ENCODE measurements at regions not wholly inside any gene's neighbourhood (a gene's known extent, or its start where the extent isn't known, plus 50 kb on each side); places are given as distances from the start of the nearest gene placed in this dataset.

DNA sequence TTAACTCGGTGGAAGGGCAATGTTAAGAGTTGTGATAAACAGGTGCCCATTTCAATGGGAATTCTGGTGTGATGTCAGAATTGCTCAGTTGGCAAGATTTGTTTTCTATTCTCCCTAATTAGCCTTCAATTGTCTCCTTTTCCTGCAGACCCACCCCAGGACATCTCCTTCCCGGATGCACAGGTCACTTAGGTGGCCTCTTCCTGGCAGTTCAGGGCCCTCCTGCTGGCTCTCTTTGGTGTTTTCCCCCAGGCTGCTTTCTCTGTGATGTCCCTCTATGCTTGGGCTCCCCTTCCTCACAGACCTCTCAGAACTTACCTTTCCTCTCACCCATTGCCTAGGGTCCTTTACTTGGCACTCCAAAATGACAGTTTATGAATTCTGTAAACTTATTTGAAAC lies 126.3 kb downstream of the GPAT3 start:
- no peak for ATAC-seq
- intact Hi-C loops (cut with DNase I), result no loop called here
- DNase-seq (ENCODE audit: missing footprints), result no peak

DNA sequence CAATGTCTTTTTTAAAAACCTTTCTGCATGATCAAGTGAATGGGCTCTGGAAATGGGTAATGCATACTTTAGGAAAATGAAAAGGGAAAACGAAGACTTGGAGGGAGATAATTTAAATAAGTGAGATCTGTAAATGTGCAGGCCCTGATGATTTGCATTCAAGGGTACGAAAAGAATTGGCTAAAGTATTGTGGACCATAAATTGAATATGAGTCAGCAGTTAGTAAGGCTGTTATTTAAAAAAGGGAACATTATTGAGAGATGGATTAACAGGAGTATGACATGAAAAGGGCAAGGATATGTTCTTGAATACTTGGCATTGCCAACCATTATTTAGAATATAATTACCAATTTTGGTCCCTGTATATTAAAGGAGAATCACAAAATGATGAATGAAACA lies 125.5 kb downstream of the GPAT3 start:
- intact Hi-C loops (cut with DNase I), result no loop called here
- no peak for ATAC-seq

DNA sequence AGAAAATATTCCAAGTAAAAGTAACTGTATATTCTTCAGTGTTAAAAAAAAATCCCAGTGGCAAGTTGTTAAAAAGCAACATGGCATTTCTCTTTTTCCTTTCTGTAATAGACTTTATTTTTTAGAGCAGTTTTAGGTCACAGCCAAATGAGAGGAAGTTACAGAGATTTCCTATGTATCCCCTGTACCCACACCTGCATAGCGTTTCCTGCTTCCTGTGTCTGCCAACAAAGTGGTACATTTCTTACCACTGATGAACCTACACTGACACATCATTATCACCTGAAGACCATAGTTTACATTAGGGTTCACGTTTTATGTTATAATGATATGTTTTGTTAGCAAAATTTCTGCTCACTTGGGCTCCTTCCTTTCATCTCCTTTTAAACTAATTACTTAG lies 124.7 kb downstream of the GPAT3 start:
- DNase-seq (ENCODE audit: missing footprints), result no peak
- ATAC-seq, result no peak
- intact Hi-C loops (cut with DNase I), result no loop called here

More for the DNA sequence above, 125.5 kb downstream of the GPAT3 start:
- no peak for DNase-seq (ENCODE audit: missing footprints)

DNA sequence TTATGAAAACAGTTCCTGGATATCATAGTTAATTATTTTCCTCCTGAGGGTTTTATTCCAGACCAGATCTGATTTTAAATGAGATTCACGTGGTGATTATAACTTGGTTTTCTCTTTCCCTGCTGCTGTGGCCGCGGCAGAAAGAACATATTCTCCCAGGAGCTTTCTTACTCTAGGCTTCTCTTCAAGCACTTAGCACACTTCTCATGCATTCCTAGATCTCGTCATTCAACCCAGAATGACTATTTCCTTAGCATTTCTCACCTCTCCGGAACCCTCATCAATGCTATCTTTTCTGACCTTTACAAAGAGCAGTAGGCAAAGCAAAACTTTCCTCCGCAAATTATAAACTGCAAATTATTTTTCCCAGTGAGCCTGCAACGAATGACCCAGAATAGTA lies 122.9 kb downstream of the GPAT3 start:
- ATAC-seq (no peak), DNase-seq (ENCODE audit: missing footprints) (no peak)
- intact Hi-C loops (cut with DNase I), result no loop called here

DNA sequence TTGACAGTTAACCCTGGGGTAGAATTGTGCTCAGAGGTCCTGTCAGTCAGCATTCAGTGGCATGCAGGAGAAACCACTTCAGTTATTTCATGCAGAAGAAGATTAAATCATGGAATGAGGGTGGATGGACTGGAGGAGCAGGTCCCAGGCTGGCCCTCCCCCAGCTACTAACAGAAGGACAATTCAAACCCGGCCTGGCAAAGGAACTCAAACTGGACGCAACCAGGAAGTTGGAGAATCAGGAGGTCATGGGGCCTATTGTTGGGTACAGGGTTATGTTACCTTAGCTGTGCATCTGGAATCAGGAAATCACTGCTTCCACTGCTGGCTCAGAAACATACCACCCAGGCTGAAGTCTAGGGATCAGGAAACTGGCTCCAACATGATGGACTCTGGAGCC lies 121.4 kb downstream of the GPAT3 start:
- intact Hi-C loops (cut with DNase I), result no loop called here
- ATAC-seq (no peak), DNase-seq (ENCODE audit: missing footprints) (no peak)
